ENCODE measurements at regions not wholly inside any gene's neighbourhood (a gene's known extent, or its start where the extent isn't known, plus 50 kb on each side); places are given as distances from the start of the nearest gene placed in this dataset.

GRCh38 chr21:15227919-15228318, 163.1 kb upstream of the NRIP1 start:
- no peaks in the 10 kb centered on the region for H3K9me3 Mint-ChIP-seq
- no peak overlapping the region for H3K18ac ChIP-seq (ENCODE audit: insufficient read length, low read depth, low read length)
- H3K36me3 Mint-ChIP-seq (ENCODE audit: insufficient read depth in 1 of 3, low read depth in 3 of 3): no peaks in the 10 kb centered on the region
- DNase-seq: no peak
- H3K4ac ChIP-seq (ENCODE audit: low read depth, low read length): no peak overlapping the region
- H3K9me3 ChIP-seq (ENCODE audit: control insufficient read depth, low read depth, low read length): no peaks in the 10 kb centered on the region
- H4K8ac ChIP-seq (replicated peaks; ENCODE audit: insufficient read length, low read depth, low read length): no peak overlapping the region
- H2BK12ac ChIP-seq (ENCODE audit: insufficient read length, low read depth, low read length): no peak overlapping the region
- no peak overlapping the region for H2BK20ac ChIP-seq (ENCODE audit: low read depth, low read length, poor library complexity, severe bottlenecking)
- no peaks in the 10 kb centered on the region for H4K20me1 ChIP-seq (ENCODE audit: control insufficient read depth, insufficient read depth, insufficient read length)
- H3K4me1 ChIP-seq (ENCODE audit: insufficient read depth, low read length): no peaks in the 10 kb centered on the region
- H3K27me3 Mint-ChIP-seq (ENCODE audit: low read depth): peaks cover 38% of the 10 kb centered on the region
- no peak overlapping the region for H2BK120ac ChIP-seq (ENCODE audit: low read depth, low read length, poor library complexity, severe bottlenecking)
- no CpG with 5 or more reads among the region's 3 CpGs for WGBS (ENCODE audit: extremely low coverage, insufficient read length, low lambda C conversion rate)
- H2BK5ac ChIP-seq (ENCODE audit: insufficient read length, low read length): no peak overlapping the region
- H2AFZ ChIP-seq (ENCODE audit: low read length): no peak overlapping the region
- TF ChIP-seq CTCF (conservative IDR thresholded peaks at IDR 0.05): no peak
- H3K4me1 Mint-ChIP-seq: peaks cover 8 to 14% of the 10 kb centered on the region in 2 experiments
- no peak overlapping the region for H3K23ac ChIP-seq (ENCODE audit: insufficient read length, low read depth, low read length)
- no peaks in the 10 kb centered on the region for H3K79me1 ChIP-seq (ENCODE audit: insufficient read depth, low read depth, low read length, poor library complexity, severe bottlenecking)
- H3T11ph ChIP-seq (ENCODE audit: low read length): no peak overlapping the region
- no peak overlapping the region for H3K4me3 Mint-ChIP-seq
- H2AK5ac ChIP-seq (ENCODE audit: insufficient read length, low read length): no peak overlapping the region
- no peak overlapping the region for H3K14ac ChIP-seq (ENCODE audit: insufficient read depth, low read length)
- H3K9ac ChIP-seq (ENCODE audit: extremely low read depth, insufficient read length, low read length): no peak overlapping the region
- no peak overlapping the region for H2BK15ac ChIP-seq (ENCODE audit: low read depth, low read length)
- H3K27me3 ChIP-seq (ENCODE audit: insufficient read depth, low read length): peaks cover 12% of the 10 kb centered on the region; the same call in 1 of the 2 replicates
- no peak overlapping the region for H3K27ac Mint-ChIP-seq
- no peak overlapping the region for H3K27ac ChIP-seq (ENCODE audit: insufficient read length, low read depth, low read length)
- H3K4me2 ChIP-seq (ENCODE audit: insufficient read depth, insufficient read length, low read length): no peak overlapping the region
- no peak overlapping the region for H4K5ac ChIP-seq (ENCODE audit: insufficient read length, low read depth, low read length)
- no peak overlapping the region for H3K56ac ChIP-seq (ENCODE audit: insufficient read length, low read depth, low read length)
- no peak overlapping the region for H4K91ac ChIP-seq (ENCODE audit: insufficient read length, low read depth, low read length)
- no peaks in the 10 kb centered on the region for H3K23me2 ChIP-seq (ENCODE audit: insufficient read length, low read depth, low read length, poor library complexity, severe bottlenecking)
- no peaks in the 10 kb centered on the region for H3K79me2 ChIP-seq (ENCODE audit: insufficient read depth, low read length)
